B cell (primary cell): ENCODE measurements at regions not wholly inside any gene's neighbourhood (a gene's known extent, or its start where the extent isn't known, plus 50 kb on each side); places are given as distances from the start of the nearest gene placed in this dataset.

Experiments
- ATAC-seq: fragments of 200-7000 bp; cut with Tn5 transposase; one replicate; pipeline ENCODE4 v1.10.0; 2021; ENCODE audit warnings: low read depth, mild to moderate bottlenecking, moderate number of reproducible peaks, moderate library complexity
- CTCF ChIA-PET: fragments of 350-600 bp; sonication (Branson Sonifier 250); formaldehyde crosslinking; loops from one replicate; lab custom pipeline; 2021; ENCODE audit warnings: antibody characterized with exemption, inconsistent platforms; lab: Charles Lee
- POLR2A ChIA-PET: fragments of 350-600 bp; sonication (Branson Sonifier 250); formaldehyde crosslinking; loops from one replicate; lab custom pipeline; 2021; ENCODE audit warnings: antibody characterized with exemption; lab: Charles Lee
- DNase-seq: peaks from one replicate; pipeline ENCODE4 v3.0.0; 2013
- H2AFZ ChIP-seq: 2 replicates; pipeline ENCODE4 v1.6.1; 2012; ENCODE audit warnings: mild to moderate bottlenecking, low read depth, low read length; ENCODE audit not compliant: insufficient read depth, poor library complexity, severe bottlenecking
- H3K27ac ChIP-seq, 2 donors: 1 replicate in 1 of 2; 2 replicates in 1 of 2; pipeline ENCODE4 v1.5.1; 2012 to 2013; ENCODE audit warnings: low read length in 2 of 2, mild to moderate bottlenecking in 2 of 2, moderate library complexity in 1 of 2
- H3K27me3 ChIP-seq, 4 experiments: fragments of 200-600 bp in 1 of 4; sonication (generic) in 1 of 4; replicated peaks in 1 of 4; 1 replicate in 2 of 4; 2 replicates in 2 of 4; pipeline versions ENCODE4 v1.6.1 to v1.7.0; 2013 to 2016; ENCODE audit warnings: low read length in 3 of 4, mild to moderate bottlenecking in 2 of 4, mixed read lengths in 1 of 4, moderate library complexity in 1 of 4; ENCODE audit not compliant: insufficient read depth in 4 of 4, control insufficient read depth in 3 of 4; ENCODE audit errors: control extremely low read depth in 1 of 4
- H3K36me3 ChIP-seq, 2 experiments: replicated peaks in 1 of 2; 1 replicate in 1 of 2; 2 replicates in 1 of 2; pipeline versions ENCODE4 v1.6.1 to v1.7.1; 2013; ENCODE audit warnings: low read length in 1 of 2; ENCODE audit not compliant: insufficient read depth in 2 of 2, control insufficient read depth in 1 of 2; ENCODE audit errors: control extremely low read depth in 1 of 2, extremely low read depth in 1 of 2
- H3K4me1 ChIP-seq, 2 donors: fragments of 200-600 bp in 1 of 2; sonication (generic) in 1 of 2; 1 replicate in 1 of 2; 2 replicates in 1 of 2; pipeline versions ENCODE4 v1.5.1 to v1.6.1; 2013 to 2017; ENCODE audit warnings: low read length in 2 of 2; ENCODE audit not compliant: control insufficient read depth in 2 of 2, insufficient read depth in 2 of 2
- H3K4me2 ChIP-seq: replicated peaks from 2 replicates; pipeline ENCODE3; 2012; ENCODE audit warnings: mild to moderate bottlenecking, low read depth, low read length; ENCODE audit not compliant: poor library complexity, severe bottlenecking
- H3K4me3 ChIP-seq, 5 experiments: fragments of 200-600 bp in 1 of 5; sonication (generic) in 1 of 5; 1 replicate in 3 of 5; 2 replicates in 2 of 5; pipeline versions ENCODE4 v1.5.1 to v1.7.0; 2011 to 2016; ENCODE audit warnings: low read length in 4 of 5, mild to moderate bottlenecking in 4 of 5, low read depth in 2 of 5, control low read depth in 1 of 5, moderate library complexity in 1 of 5; ENCODE audit not compliant: insufficient read depth in 1 of 5; ENCODE audit errors: control extremely low read depth in 1 of 5, extremely low read depth in 1 of 5
- H3K79me2 ChIP-seq: fragments of 200-600 bp; sonication (generic); one replicate; pipeline ENCODE4 v1.6.0; 2016; ENCODE audit warnings: low read length; ENCODE audit not compliant: control insufficient read depth, insufficient read depth
- H3K9ac ChIP-seq: fragments of 200-600 bp; sonication (generic); 2 replicates; pipeline ENCODE4 v1.6.1; 2017; ENCODE audit warnings: mild to moderate bottlenecking, low read length, moderate library complexity
- H3K9me3 ChIP-seq, 3 donors: one replicate each; pipeline versions ENCODE4 v1.6.1 to v1.7.1; 2013; ENCODE audit warnings: low read length in 2 of 3; ENCODE audit not compliant: control insufficient read depth in 2 of 3, insufficient read depth in 1 of 3; ENCODE audit errors: control extremely low read depth in 1 of 3
- H4K20me1 ChIP-seq: 2 replicates; pipeline ENCODE4 v1.6.0; 2012; ENCODE audit warnings: mild to moderate bottlenecking, low read length; ENCODE audit not compliant: insufficient read depth, control insufficient read depth, poor library complexity, severe bottlenecking
- H3K27ac Mint-ChIP-seq: one replicate; pipeline ENCODE4 v1.8.0; 2021; ENCODE audit warnings: mixed read lengths
- H3K27me3 Mint-ChIP-seq: one replicate; pipeline ENCODE4 v1.8.0; 2021; ENCODE audit warnings: mixed read lengths
- H3K4me1 Mint-ChIP-seq: one replicate; pipeline ENCODE4 v1.8.0; 2021; ENCODE audit warnings: mixed read lengths
- H3K4me3 Mint-ChIP-seq: one replicate; pipeline ENCODE4 v1.8.0; 2021; ENCODE audit warnings: mixed read lengths
- H3K9me3 Mint-ChIP-seq: one replicate; pipeline ENCODE4 v1.8.0; 2022; ENCODE audit warnings: mixed read lengths; ENCODE audit not compliant: insufficient read depth
- CTCF ChIP-seq: fragments of 200-600 bp; IDR thresholded peaks from one replicate; pipeline ENCODE4 v1.8.0; 2022; ENCODE audit warnings: antibody characterized with exemption, mild to moderate bottlenecking
- EZH2 ChIP-seq: IDR thresholded peaks from 2 replicates; pipeline ENCODE4 v1.6.1; 2012; ENCODE audit warnings: borderline replicate concordance, low read depth, mild to moderate bottlenecking, moderate library complexity, low read length; ENCODE audit not compliant: insufficient read depth, poor library complexity, severe bottlenecking
- WGBS: methylation state at CpG from one replicate; pipeline ENCODE4 v1.1.5; 2013; ENCODE audit warnings: missing lambda C conversion rate; ENCODE audit not compliant: insufficient coverage; 5-methylcytosine and 5-hydroxymethylcytosine counted together
- intact Hi-C: fragments of 100-400 bp; cut with micrococcal nuclease; formaldehyde crosslinking; loops from one replicate; pipeline ENCODE4 v1.10.0; 2022

GRCh38 chr17:56018211-56018610 lies 135.1 kb upstream of the ANKFN1 start:
- DNase-seq = no peak
- TF ChIP-seq EZH2 (no peak), CTCF (no peak)
- H3K79me2 ChIP-seq = no peaks in the 10 kb centered on the region
- WGBS = 40% methylated on average over 1 of the region's 3 CpGs
- no peak for ATAC-seq
- no peak overlapping the region for H3K27ac Mint-ChIP-seq
- no peaks in the 10 kb centered on the region for H3K36me3 ChIP-seq
- ChIA-PET CTCF (no interaction called here), POLR2A (no interaction called here)
- H3K27ac ChIP-seq = no peak overlapping the region
- intact Hi-C loops = no loop called here
- H3K27me3 Mint-ChIP-seq = peaks cover 5% of the 10 kb centered on the region
- H3K4me1 Mint-ChIP-seq = no peaks in the 10 kb centered on the region
- H3K4me2 ChIP-seq = no peak overlapping the region
- H3K4me1 ChIP-seq = no peaks in the 10 kb centered on the region
- H4K20me1 ChIP-seq = no peaks in the 10 kb centered on the region
- H3K4me3 Mint-ChIP-seq = no peak overlapping the region
- H3K9me3 Mint-ChIP-seq = peaks cover 2% of the 10 kb centered on the region
- no peak overlapping the region for H3K9ac ChIP-seq
- no peak overlapping the region for H3K4me3 ChIP-seq
- H3K9me3 ChIP-seq = no peaks in the 10 kb centered on the region
- H2AFZ ChIP-seq = no peak overlapping the region
- no peaks in the 10 kb centered on the region for H3K27me3 ChIP-seq

- no peak for TF ChIP-seq CTCF
- TF ChIP-seq EZH2 = no peak
- Histone ChIP-seq H3K27me3 (no peaks in the 10 kb centered on the region), H3K4me3 (no peak overlapping the region), H3K9me3 (no peaks in the 10 kb centered on the region), H3K27ac (no peak overlapping the region), H3K9ac (no peak overlapping the region), H3K79me2 (no peaks in the 10 kb centered on the region), H4K20me1 (no peaks in the 10 kb centered on the region), H3K4me1 (no peaks in the 10 kb centered on the region), H3K4me2 (no peak overlapping the region), H3K36me3 (no peaks in the 10 kb centered on the region), H2AFZ (no peak overlapping the region)
- H3K9me3 Mint-ChIP-seq = no peaks in the 10 kb centered on the region
- DNase-seq = no peak
- no peak for ATAC-seq
- H3K27ac Mint-ChIP-seq = no peak overlapping the region
- ChIA-PET CTCF (no interaction called here), POLR2A (no interaction called here)
- no peaks in the 10 kb centered on the region for H3K4me1 Mint-ChIP-seq
- WGBS = 86% methylated on average over 2 of the region's 2 CpGs
- H3K4me3 Mint-ChIP-seq = no peak overlapping the region
- intact Hi-C loops = no loop called here
- peaks cover 5% of the 10 kb centered on the region for H3K27me3 Mint-ChIP-seq
Measured at GRCh38 chr17:56020369-56020768, 132.9 kb upstream of the ANKFN1 start.
